AG09309 (cell line): ENCODE measurements at regions not wholly inside any gene's neighbourhood (a gene's known extent, or its start where the extent isn't known, plus 50 kb on each side); places are given as distances from the start of the nearest gene placed in this dataset.

ENCODE experiments used
- DNase-seq: peaks from one replicate; pipeline ENCODE4 v3.0.0-alpha.2; 2010; ENCODE audit warnings: low read depth
- H3K4me3 ChIP-seq: 2 replicates; pipeline ENCODE4 v1.5.1; 2011; ENCODE audit warnings: mild to moderate bottlenecking, low read depth, low read length, moderate library complexity; ENCODE audit not compliant: control insufficient read depth
- TF ChIP-seq, protein P1 (sequence below): IDR thresholded peaks from 2 replicates; pipeline ENCODE4 v1.5.1; 2011; ENCODE audit warnings: mild to moderate bottlenecking, low read depth, low read length, inconsistent platforms; ENCODE audit not compliant: insufficient read depth, control insufficient read depth; ENCODE audit errors: missing control alignments

DNA sequence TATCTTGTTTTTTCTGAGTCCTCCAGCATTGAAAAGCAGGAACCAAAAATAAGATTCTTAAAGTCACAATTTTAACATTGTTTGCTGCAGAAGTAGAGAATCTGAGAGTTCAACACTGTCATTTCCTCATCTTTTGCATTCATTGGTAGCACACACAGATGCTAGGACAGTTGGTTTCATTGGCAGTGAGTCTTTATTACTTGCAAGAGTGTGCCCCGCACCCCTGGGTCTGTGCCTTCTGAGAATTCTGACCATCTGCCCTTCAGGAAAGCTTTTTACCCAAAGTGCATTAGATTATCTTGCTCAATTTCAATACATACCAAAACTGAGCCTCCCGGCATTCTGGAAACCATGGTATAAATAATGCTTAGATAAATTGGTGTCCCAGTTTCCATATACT lies 247.7 kb upstream of the SLITRK1 start:
- TF ChIP-seq, protein P1, sequence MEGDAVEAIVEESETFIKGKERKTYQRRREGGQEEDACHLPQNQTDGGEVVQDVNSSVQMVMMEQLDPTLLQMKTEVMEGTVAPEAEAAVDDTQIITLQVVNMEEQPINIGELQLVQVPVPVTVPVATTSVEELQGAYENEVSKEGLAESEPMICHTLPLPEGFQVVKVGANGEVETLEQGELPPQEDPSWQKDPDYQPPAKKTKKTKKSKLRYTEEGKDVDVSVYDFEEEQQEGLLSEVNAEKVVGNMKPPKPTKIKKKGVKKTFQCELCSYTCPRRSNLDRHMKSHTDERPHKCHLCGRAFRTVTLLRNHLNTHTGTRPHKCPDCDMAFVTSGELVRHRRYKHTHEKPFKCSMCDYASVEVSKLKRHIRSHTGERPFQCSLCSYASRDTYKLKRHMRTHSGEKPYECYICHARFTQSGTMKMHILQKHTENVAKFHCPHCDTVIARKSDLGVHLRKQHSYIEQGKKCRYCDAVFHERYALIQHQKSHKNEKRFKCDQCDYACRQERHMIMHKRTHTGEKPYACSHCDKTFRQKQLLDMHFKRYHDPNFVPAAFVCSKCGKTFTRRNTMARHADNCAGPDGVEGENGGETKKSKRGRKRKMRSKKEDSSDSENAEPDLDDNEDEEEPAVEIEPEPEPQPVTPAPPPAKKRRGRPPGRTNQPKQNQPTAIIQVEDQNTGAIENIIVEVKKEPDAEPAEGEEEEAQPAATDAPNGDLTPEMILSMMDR: no peak
- H3K4me3 ChIP-seq: no peak overlapping the region
- DNase-seq: no peak

GRCh38 chr13:84127597-84128128 lies 245.4 kb upstream of the SLITRK1 start:
- no peak for DNase-seq
- TF ChIP-seq, protein P1: no peak
- H3K4me3 ChIP-seq: no peak overlapping the region

- H3K4me3 ChIP-seq: no peak overlapping the region
- TF ChIP-seq, protein P1: no peak
- DNase-seq: no peak
Observed at GRCh38 chr13:84126671-84127171, 244.4 kb upstream of the SLITRK1 start.

DNA sequence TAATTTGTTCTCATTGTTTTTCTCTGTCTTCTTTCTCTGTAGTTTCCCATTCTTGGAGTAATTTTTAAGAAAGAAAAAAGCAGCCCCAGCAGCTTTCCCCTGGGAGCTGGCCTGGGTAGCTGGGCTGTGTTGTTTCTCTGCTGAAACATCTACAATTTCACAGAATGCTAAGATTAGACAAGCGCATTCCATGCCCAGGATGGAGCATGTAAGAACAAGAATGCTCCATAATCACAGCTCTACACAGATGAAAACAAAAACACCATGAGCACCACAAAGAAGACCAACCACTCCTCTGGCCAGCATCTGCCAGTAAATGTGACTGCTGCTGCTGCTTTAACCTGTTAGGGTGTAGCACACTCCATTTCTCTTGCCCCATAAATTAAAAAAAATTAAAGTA lies 239.2 kb upstream of the SLITRK1 start:
- TF ChIP-seq, protein P1: no peak
- no peak overlapping the region for H3K4me3 ChIP-seq
- peak; percentile 5 for DNase-seq

GRCh38 chr13:84118839-84119409 lies 236.7 kb upstream of the SLITRK1 start:
- TF ChIP-seq, protein P1: no peak
- no peak for DNase-seq
- no peak overlapping the region for H3K4me3 ChIP-seq

- TF ChIP-seq, protein P1: no peak
- H3K4me3 ChIP-seq: no peak overlapping the region
- DNase-seq: no peak
Observed at GRCh38 chr13:84098273-84098672, 216.0 kb upstream of the SLITRK1 start.
